HUDEP-2 (cell line): ENCODE measurements at regions not wholly inside any gene's neighbourhood (a gene's known extent, or its start where the extent isn't known, plus 50 kb on each side); places are given as distances from the start of the nearest gene placed in this dataset.
A peak's percentile ranks its signal among the peaks of the same experiment; 100 is the strongest.
"Not testable (repeated sequence)": the region's sequence is repeated elsewhere in the genome, so short reads cannot be mapped to it uniquely, and the experiment has no call there.

Experiments
- DNase-seq, 76 experiments: peaks; one replicate each; lab custom pipeline; 2025; ENCODE audit not compliant: unreplicated experiment in 76 of 76; lab: John Stamatoyannopoulos, UW

GRCh38 chr12:9343731-9344130 is 135.5 kb upstream of the PZP start:
- no peak for DNase-seq

GRCh38 chr12:9342614-9343353 is 134.6 kb upstream of the PZP start:
- no peak for DNase-seq

- DNase-seq = no peak
These were observed 133.0 kb upstream of the PZP start for GRCh38 chr12:9341260-9341585.

GRCh38 chr12:9340422-9341259 is 132.4 kb upstream of the PZP start:
- no peak for DNase-seq

- no peak for DNase-seq
These were observed 129.5 kb upstream of the PZP start for GRCh38 chr12:9337656-9338055.

GRCh38 chr12:9336375-9337011 is 128.3 kb upstream of the PZP start:
- not testable (repeated sequence) for DNase-seq

GRCh38 chr12:9335867-9336266 is 127.7 kb upstream of the PZP start:
- DNase-seq = no peak

GRCh38 chr12:9334964-9335363 is 126.8 kb upstream of the PZP start:
- DNase-seq = no peak

GRCh38 chr12:9334041-9334692 is 126.0 kb upstream of the PZP start:
- DNase-seq = no peak

- DNase-seq = no peak
These were observed 125.0 kb upstream of the PZP start for GRCh38 chr12:9333161-9333560.

- no peak for DNase-seq
These were observed 124.4 kb upstream of the PZP start for GRCh38 chr12:9332564-9332963.

- DNase-seq = peak in 48 of 76 experiments; percentile 3 to 70 (median 32)
These were observed 123.0 kb upstream of the PZP start for GRCh38 chr12:9331218-9331626.

- no peak for DNase-seq
These were observed 120.8 kb upstream of the PZP start for GRCh38 chr12:9329019-9329418.

- DNase-seq = no peak
These were observed 119.9 kb upstream of the PZP start for GRCh38 chr12:9328065-9328464.

- no peak for DNase-seq
These were observed 119.1 kb upstream of the PZP start for GRCh38 chr12:9327320-9327719.

GRCh38 chr12:9326849-9327248 is 118.7 kb upstream of the PZP start:
- not testable (repeated sequence) for DNase-seq

GRCh38 chr12:9326085-9326484 is 117.9 kb upstream of the PZP start:
- no peak for DNase-seq

- DNase-seq = no peak
These were observed 117.3 kb upstream of the PZP start for GRCh38 chr12:9325471-9325870.

- DNase-seq = no peak
These were observed 116.6 kb upstream of the PZP start for GRCh38 chr12:9324782-9325181.

GRCh38 chr12:9323144-9323681 is 115.0 kb upstream of the PZP start:
- no peak for DNase-seq

GRCh38 chr12:9319842-9320173 is 111.6 kb upstream of the PZP start:
- DNase-seq = no peak
